ENCODE measurements at regions not wholly inside any gene's neighbourhood (a gene's known extent, or its start where the extent isn't known, plus 50 kb on each side); places are given as distances from the start of the nearest gene placed in this dataset.

- Histone ChIP-seq H3K9ac (ENCODE audit: low read length in 2 of 2) (no peak overlapping the region), H3K27me3 (ENCODE audit: control insufficient read depth in 1 of 2, insufficient read depth in 2 of 2, low read length in 2 of 2) (peaks cover 0 to 4% of the 10 kb centered on the region in 2 donors), H3K36me3 (ENCODE audit: control insufficient read depth in 2 of 2, insufficient read depth in 2 of 2, low read length in 2 of 2) (no peaks in the 10 kb centered on the region), H3K27ac (ENCODE audit: low read length) (no peak overlapping the region), H3K9me3 (ENCODE audit: control insufficient read depth in 2 of 2, low read length in 2 of 2) (no peaks in the 10 kb centered on the region), H3K4me1 (ENCODE audit: control insufficient read depth, insufficient read depth, low read length) (no peaks in the 10 kb centered on the region), H3K4me3 (ENCODE audit: low read length in 2 of 2) (no peak overlapping the region)
Measured at GRCh38 chr15:70351941-70352774, 254.4 kb upstream of the TLE3 start.

GRCh38 chr15:70351391-70351790 is 253.7 kb upstream of the TLE3 start:
- Histone ChIP-seq H3K4me1 (ENCODE audit: control insufficient read depth, insufficient read depth, low read length) (no peaks in the 10 kb centered on the region), H3K9ac (ENCODE audit: low read length in 2 of 2) (no peak overlapping the region), H3K27me3 (ENCODE audit: control insufficient read depth in 1 of 2, insufficient read depth in 2 of 2, low read length in 2 of 2) (peaks cover 0 to 4% of the 10 kb centered on the region in 2 donors), H3K4me3 (ENCODE audit: low read length in 2 of 2) (no peak overlapping the region), H3K27ac (ENCODE audit: low read length) (no peak overlapping the region), H3K9me3 (ENCODE audit: control insufficient read depth in 2 of 2, low read length in 2 of 2) (no peaks in the 10 kb centered on the region), H3K36me3 (ENCODE audit: control insufficient read depth in 2 of 2, insufficient read depth in 2 of 2, low read length in 2 of 2) (no peaks in the 10 kb centered on the region)

- no peak overlapping the region for H3K27ac ChIP-seq (ENCODE audit: low read length)
Measured at GRCh38 chr15:70348581-70349344, 251.0 kb upstream of the TLE3 start.

GRCh38 chr15:70348226-70348543 is 250.5 kb upstream of the TLE3 start:
- no peak overlapping the region for H3K9ac ChIP-seq (ENCODE audit: low read length in 2 of 2)
- no peaks in the 10 kb centered on the region for H3K4me1 ChIP-seq (ENCODE audit: control insufficient read depth, insufficient read depth, low read length)
- no peaks in the 10 kb centered on the region for H3K9me3 ChIP-seq (ENCODE audit: control insufficient read depth in 2 of 2, low read length in 2 of 2)
- peaks cover 0 to 4% of the 10 kb centered on the region in 2 donors for H3K27me3 ChIP-seq (ENCODE audit: control insufficient read depth in 1 of 2, insufficient read depth in 2 of 2, low read length in 2 of 2)
- no peak overlapping the region for H3K27ac ChIP-seq (ENCODE audit: low read length)
- H3K4me3 ChIP-seq (ENCODE audit: low read length in 2 of 2) = no peak overlapping the region
- no peaks in the 10 kb centered on the region for H3K36me3 ChIP-seq (ENCODE audit: control insufficient read depth in 2 of 2, insufficient read depth in 2 of 2, low read length in 2 of 2)

More at GRCh38 chr15:70348581-70349344, 251.0 kb upstream of the TLE3 start:
- Histone ChIP-seq H3K9me3 (ENCODE audit: control insufficient read depth in 2 of 2, low read length in 2 of 2) (no peaks in the 10 kb centered on the region), H3K4me1 (ENCODE audit: control insufficient read depth, insufficient read depth, low read length) (no peaks in the 10 kb centered on the region), H3K4me3 (ENCODE audit: low read length in 2 of 2) (no peak overlapping the region), H3K27me3 (ENCODE audit: control insufficient read depth in 1 of 2, insufficient read depth in 2 of 2, low read length in 2 of 2) (peaks cover 0 to 4% of the 10 kb centered on the region in 2 donors), H3K9ac (ENCODE audit: low read length in 2 of 2) (no peak overlapping the region), H3K36me3 (ENCODE audit: control insufficient read depth in 2 of 2, insufficient read depth in 2 of 2, low read length in 2 of 2) (no peaks in the 10 kb centered on the region)

GRCh38 chr15:70347321-70348225 is 249.9 kb upstream of the TLE3 start:
- H3K4me1 ChIP-seq (ENCODE audit: control insufficient read depth, insufficient read depth, low read length) = no peaks in the 10 kb centered on the region
- no peak overlapping the region for H3K4me3 ChIP-seq (ENCODE audit: low read length in 2 of 2)
- H3K36me3 ChIP-seq (ENCODE audit: control insufficient read depth in 2 of 2, insufficient read depth in 2 of 2, low read length in 2 of 2) = no peaks in the 10 kb centered on the region
- peaks cover 0 to 4% of the 10 kb centered on the region in 2 donors for H3K27me3 ChIP-seq (ENCODE audit: control insufficient read depth in 1 of 2, insufficient read depth in 2 of 2, low read length in 2 of 2)
- H3K9ac ChIP-seq (ENCODE audit: low read length in 2 of 2) = no peak overlapping the region
- H3K27ac ChIP-seq (ENCODE audit: low read length) = no peak overlapping the region
- no peaks in the 10 kb centered on the region for H3K9me3 ChIP-seq (ENCODE audit: control insufficient read depth in 2 of 2, low read length in 2 of 2)

- Histone ChIP-seq H3K27ac (ENCODE audit: low read length) (no peak overlapping the region), H3K9ac (ENCODE audit: low read length in 2 of 2) (no peak overlapping the region), H3K36me3 (ENCODE audit: control insufficient read depth in 2 of 2, insufficient read depth in 2 of 2, low read length in 2 of 2) (no peaks in the 10 kb centered on the region), H3K9me3 (ENCODE audit: control insufficient read depth in 2 of 2, low read length in 2 of 2) (no peaks in the 10 kb centered on the region), H3K4me1 (ENCODE audit: control insufficient read depth, insufficient read depth, low read length) (peaks cover 4% of the 10 kb centered on the region), H3K27me3 (ENCODE audit: control insufficient read depth in 1 of 2, insufficient read depth in 2 of 2, low read length in 2 of 2) (no peaks in the 10 kb centered on the region), H3K4me3 (ENCODE audit: low read length in 2 of 2) (no peak overlapping the region)
Measured at GRCh38 chr15:70345251-70346019, 247.7 kb upstream of the TLE3 start.

- H3K27ac ChIP-seq (ENCODE audit: low read length) = no peak overlapping the region
- no peaks in the 10 kb centered on the region for H3K9me3 ChIP-seq (ENCODE audit: control insufficient read depth in 2 of 2, low read length in 2 of 2)
- H3K4me3 ChIP-seq (ENCODE audit: low read length in 2 of 2) = no peak overlapping the region
- H3K4me1 ChIP-seq (ENCODE audit: control insufficient read depth, insufficient read depth, low read length) = peaks cover 10% of the 10 kb centered on the region
- H3K36me3 ChIP-seq (ENCODE audit: control insufficient read depth in 2 of 2, insufficient read depth in 2 of 2, low read length in 2 of 2) = no peaks in the 10 kb centered on the region
- H3K9ac ChIP-seq (ENCODE audit: low read length in 2 of 2) = no peak overlapping the region
- H3K27me3 ChIP-seq (ENCODE audit: control insufficient read depth in 1 of 2, insufficient read depth in 2 of 2, low read length in 2 of 2) = no peaks in the 10 kb centered on the region
Measured at GRCh38 chr15:70344666-70345065, 246.9 kb upstream of the TLE3 start.

- Histone ChIP-seq H3K9me3 (ENCODE audit: control insufficient read depth in 2 of 2, low read length in 2 of 2) (no peaks in the 10 kb centered on the region), H3K9ac (ENCODE audit: low read length in 2 of 2) (no peak overlapping the region), H3K36me3 (ENCODE audit: control insufficient read depth in 2 of 2, insufficient read depth in 2 of 2, low read length in 2 of 2) (no peaks in the 10 kb centered on the region), H3K4me1 (ENCODE audit: control insufficient read depth, insufficient read depth, low read length) (peaks cover 12% of the 10 kb centered on the region), H3K27me3 (ENCODE audit: control insufficient read depth in 1 of 2, insufficient read depth in 2 of 2, low read length in 2 of 2) (no peaks in the 10 kb centered on the region), H3K4me3 (ENCODE audit: low read length in 2 of 2) (no peak overlapping the region), H3K27ac (ENCODE audit: low read length) (no peak overlapping the region)
Measured at GRCh38 chr15:70343961-70344621, 246.4 kb upstream of the TLE3 start.

GRCh38 chr15:70342554-70343548 is 245.1 kb upstream of the TLE3 start:
- H3K36me3 ChIP-seq (ENCODE audit: control insufficient read depth in 2 of 2, insufficient read depth in 2 of 2, low read length in 2 of 2) = no peaks in the 10 kb centered on the region
- H3K27me3 ChIP-seq (ENCODE audit: control insufficient read depth in 1 of 2, insufficient read depth in 2 of 2, low read length in 2 of 2) = no peaks in the 10 kb centered on the region
- H3K4me3 ChIP-seq (ENCODE audit: low read length in 2 of 2) = no peak overlapping the region
- no peak overlapping the region for H3K9ac ChIP-seq (ENCODE audit: low read length in 2 of 2)
- peaks cover 14% of the 10 kb centered on the region for H3K4me1 ChIP-seq (ENCODE audit: control insufficient read depth, insufficient read depth, low read length)
- H3K27ac ChIP-seq (ENCODE audit: low read length) = no peak overlapping the region
- H3K9me3 ChIP-seq (ENCODE audit: control insufficient read depth in 2 of 2, low read length in 2 of 2) = no peaks in the 10 kb centered on the region
